Vagina (tissue), 2 donors: ENCODE measurements at regions not wholly inside any gene's neighbourhood (a gene's known extent, or its start where the extent isn't known, plus 50 kb on each side); places are given as distances from the start of the nearest gene placed in this dataset.

ENCODE experiments used
- DNase-seq, 2 donors: peaks; one replicate each; pipeline ENCODE4 v3.0.0-alpha.2; 2017; ENCODE audit errors: extremely low spot score in 2 of 2
- H3K27ac ChIP-seq: fragments of 200-600 bp; sonication (generic); one replicate; pipeline ENCODE4 v1.5.1; 2019
- H3K27me3 ChIP-seq: fragments of 200-600 bp; sonication (generic); one replicate; pipeline ENCODE4 v1.5.1; 2019
- H3K36me3 ChIP-seq, 2 donors: fragments of 200-600 bp; sonication (generic); one replicate each; pipeline ENCODE4 v1.5.1; 2017 to 2019
- H3K4me1 ChIP-seq: fragments of 200-600 bp; sonication (generic); one replicate; pipeline ENCODE4 v1.5.1; 2019
- H3K4me3 ChIP-seq, 2 donors: fragments of 200-600 bp; sonication (generic); 1 replicate in 1 of 2; 2 replicates in 1 of 2; pipeline ENCODE4 v1.5.1; 2016 to 2019
- H3K9me3 ChIP-seq: fragments of 200-600 bp; sonication (generic); one replicate; pipeline ENCODE4 v1.5.1; 2019
- POLR2A ChIP-seq, 2 donors: fragments of 450-650 bp; IDR thresholded peaks; one replicate each; pipeline ENCODE4 v1.6.1; 2017; ENCODE audit warnings: antibody characterized with exemption in 2 of 2, mild to moderate bottlenecking in 2 of 2, moderate library complexity in 2 of 2
- POLR2AphosphoS5 ChIP-seq, 2 donors: sonication (generic); formaldehyde crosslinking; IDR thresholded peaks; one replicate each; pipeline ENCODE4 v1.9.0; 2017; ENCODE audit warnings: antibody characterized with exemption in 2 of 2, mild to moderate bottlenecking in 2 of 2, low read depth in 1 of 2; ENCODE audit not compliant: insufficient read depth in 1 of 2
- intact Hi-C: fragments of 100-400 bp; cut with DNase I; formaldehyde crosslinking; loops from one replicate; pipeline ENCODE4 v1.15.1; 2023
- TF ChIP-seq, protein P1 (sequence below), 3 experiments: fragments of 450-650 bp in 2 of 3; fragments of 200-600 bp in 1 of 3; sonication (generic) in 1 of 3; IDR thresholded peaks; one replicate each; pipeline ENCODE4 v1.5.1; 2017 to 2019; ENCODE audit warnings: antibody characterized with exemption in 3 of 3, mild to moderate bottlenecking in 2 of 3, moderate library complexity in 2 of 3

DNA sequence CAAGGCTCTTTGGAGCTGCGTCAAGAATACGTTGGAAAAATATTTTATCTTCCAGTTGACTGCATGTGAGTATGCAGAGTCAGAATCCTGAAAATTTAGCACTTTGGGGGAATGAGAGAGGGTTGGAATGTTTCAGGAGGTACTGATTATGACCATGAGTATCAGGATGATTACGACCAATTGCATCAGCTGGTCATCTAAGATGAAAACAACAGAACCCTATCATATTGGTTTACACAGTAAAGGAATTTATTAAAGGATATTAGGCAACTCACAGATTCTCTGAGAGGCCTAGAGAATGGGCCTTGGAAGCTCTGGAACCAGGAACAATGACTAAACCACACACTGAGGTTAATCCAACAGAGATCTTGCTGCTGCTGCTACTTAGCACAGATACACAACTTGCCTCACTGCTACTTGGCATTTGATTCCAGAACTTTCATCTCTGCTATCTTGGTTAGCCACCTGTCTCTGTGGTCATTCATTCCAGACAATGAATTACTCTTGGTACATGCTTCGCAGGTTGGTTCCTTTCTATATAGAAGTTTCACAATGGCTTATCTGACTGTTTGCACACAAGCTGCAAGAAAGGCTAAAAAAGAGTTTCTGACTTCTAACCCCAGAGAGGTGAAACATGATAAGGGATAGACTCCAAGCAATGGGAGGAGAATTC, 68.0 kb upstream of the CTTNBP2 start:
- Histone ChIP-seq H3K27me3 (no peaks in the 10 kb centered on the region), H3K4me1 (no peaks in the 10 kb centered on the region), H3K27ac (no peak overlapping the region), H3K9me3 (no peaks in the 10 kb centered on the region), H3K4me3 (no peak overlapping the region), H3K36me3 (no peaks in the 10 kb centered on the region)
- no peak for DNase-seq
- no peak for TF ChIP-seq POLR2A (IDR thresholded peaks at IDR 0.05)
- TF ChIP-seq POLR2AphosphoS5 (IDR thresholded peaks at IDR 0.05; ENCODE audit: insufficient read depth in 1 of 2, low read depth in 1 of 2), result no peak
- TF ChIP-seq, protein P1, sequence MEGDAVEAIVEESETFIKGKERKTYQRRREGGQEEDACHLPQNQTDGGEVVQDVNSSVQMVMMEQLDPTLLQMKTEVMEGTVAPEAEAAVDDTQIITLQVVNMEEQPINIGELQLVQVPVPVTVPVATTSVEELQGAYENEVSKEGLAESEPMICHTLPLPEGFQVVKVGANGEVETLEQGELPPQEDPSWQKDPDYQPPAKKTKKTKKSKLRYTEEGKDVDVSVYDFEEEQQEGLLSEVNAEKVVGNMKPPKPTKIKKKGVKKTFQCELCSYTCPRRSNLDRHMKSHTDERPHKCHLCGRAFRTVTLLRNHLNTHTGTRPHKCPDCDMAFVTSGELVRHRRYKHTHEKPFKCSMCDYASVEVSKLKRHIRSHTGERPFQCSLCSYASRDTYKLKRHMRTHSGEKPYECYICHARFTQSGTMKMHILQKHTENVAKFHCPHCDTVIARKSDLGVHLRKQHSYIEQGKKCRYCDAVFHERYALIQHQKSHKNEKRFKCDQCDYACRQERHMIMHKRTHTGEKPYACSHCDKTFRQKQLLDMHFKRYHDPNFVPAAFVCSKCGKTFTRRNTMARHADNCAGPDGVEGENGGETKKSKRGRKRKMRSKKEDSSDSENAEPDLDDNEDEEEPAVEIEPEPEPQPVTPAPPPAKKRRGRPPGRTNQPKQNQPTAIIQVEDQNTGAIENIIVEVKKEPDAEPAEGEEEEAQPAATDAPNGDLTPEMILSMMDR (IDR thresholded peaks at IDR 0.05), result no peak
- intact Hi-C loops, result no loop called here

DNA sequence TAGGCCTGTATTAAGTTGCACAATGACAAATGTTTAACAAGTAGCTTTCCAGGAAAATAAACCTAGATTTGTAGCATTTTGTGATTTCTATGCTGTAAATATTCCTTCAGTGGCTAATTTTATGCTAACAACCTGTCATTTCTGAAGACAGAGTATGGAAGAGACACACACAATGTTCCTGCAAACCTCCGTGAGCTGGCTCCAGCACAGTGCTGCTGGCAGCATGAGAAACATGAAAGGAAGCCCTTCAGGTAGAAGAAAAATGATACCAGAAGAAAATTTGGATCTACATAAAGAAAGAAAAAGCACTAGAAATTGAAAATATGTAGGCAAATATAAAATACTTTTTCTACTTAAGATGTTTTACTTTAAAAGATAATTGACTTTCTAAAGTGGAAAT, 69.5 kb upstream of the CTTNBP2 start:
- no peak overlapping the region for H3K27ac ChIP-seq
- intact Hi-C loops, result no loop called here
- no peaks in the 10 kb centered on the region for H3K27me3 ChIP-seq
- DNase-seq, result no peak
- H3K36me3 ChIP-seq, result no peaks in the 10 kb centered on the region
- no peak for TF ChIP-seq POLR2AphosphoS5 (IDR thresholded peaks at IDR 0.05; ENCODE audit: insufficient read depth in 1 of 2, low read depth in 1 of 2)
- no peak for TF ChIP-seq POLR2A (IDR thresholded peaks at IDR 0.05)
- no peaks in the 10 kb centered on the region for H3K9me3 ChIP-seq
- H3K4me3 ChIP-seq, result no peak overlapping the region
- no peaks in the 10 kb centered on the region for H3K4me1 ChIP-seq

DNA sequence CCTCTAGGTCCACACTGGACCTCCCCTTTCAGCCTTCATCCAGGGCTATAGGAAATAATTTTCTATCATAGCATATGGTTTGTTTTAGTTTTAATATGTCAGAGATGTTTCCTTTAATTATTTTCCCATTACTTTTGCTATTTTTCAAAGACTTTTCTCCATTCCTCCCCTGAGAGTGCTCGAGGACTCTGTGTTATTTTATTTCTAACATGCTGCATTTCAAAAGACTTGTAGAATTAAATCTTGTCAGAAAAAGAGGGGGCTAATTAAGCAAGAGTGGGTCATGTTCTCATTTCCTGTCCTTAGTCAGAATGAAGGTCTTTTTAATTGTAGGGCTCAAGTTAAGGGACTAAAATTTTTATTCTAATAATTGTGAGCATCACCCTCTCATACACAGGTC, 71.6 kb upstream of the CTTNBP2 start:
- no peaks in the 10 kb centered on the region for H3K4me1 ChIP-seq
- no peaks in the 10 kb centered on the region for H3K36me3 ChIP-seq
- H3K9me3 ChIP-seq, result no peaks in the 10 kb centered on the region
- no peak for DNase-seq
- no peaks in the 10 kb centered on the region for H3K27me3 ChIP-seq
- no peak overlapping the region for H3K27ac ChIP-seq
- no peak for TF ChIP-seq POLR2A (IDR thresholded peaks at IDR 0.05)
- TF ChIP-seq, protein P1 (IDR thresholded peaks at IDR 0.05), result no peak
- TF ChIP-seq POLR2AphosphoS5 (IDR thresholded peaks at IDR 0.05; ENCODE audit: insufficient read depth in 1 of 2, low read depth in 1 of 2), result no peak
- no peak overlapping the region for H3K4me3 ChIP-seq
- intact Hi-C loops, result no loop called here

DNA sequence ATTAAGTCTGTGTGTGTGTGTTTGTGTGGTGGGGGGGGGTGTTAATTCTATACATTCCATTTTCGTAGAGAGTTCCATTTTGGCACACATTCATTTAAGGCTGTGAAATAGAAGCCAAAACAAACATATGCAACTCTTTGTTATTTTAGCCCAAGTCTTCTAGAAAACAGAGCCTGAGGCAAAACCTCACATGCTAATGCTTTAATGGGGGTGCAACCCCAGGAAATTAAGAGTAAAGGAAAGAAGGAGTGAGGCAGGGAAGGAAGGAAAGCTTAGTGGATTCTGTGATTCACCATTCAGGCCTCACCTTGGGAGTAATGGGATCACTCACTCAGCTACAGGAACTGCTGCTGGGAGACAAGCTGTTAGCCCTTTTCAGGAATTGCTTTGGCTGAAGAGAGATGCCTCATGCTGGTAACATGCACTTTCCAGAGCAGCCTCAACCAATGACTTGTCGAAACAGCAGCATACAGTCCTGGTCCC, 73.0 kb upstream of the CTTNBP2 start:
- Histone ChIP-seq H3K27ac (no peak overlapping the region), H3K4me3 (no peak overlapping the region), H3K9me3 (no peaks in the 10 kb centered on the region), H3K36me3 (no peaks in the 10 kb centered on the region), H3K4me1 (no peaks in the 10 kb centered on the region), H3K27me3 (no peaks in the 10 kb centered on the region)
- intact Hi-C loops, result no loop called here
- DNase-seq, result no peak
- TF ChIP-seq, protein P1 (IDR thresholded peaks at IDR 0.05), result no peak
- TF ChIP-seq POLR2A (IDR thresholded peaks at IDR 0.05) (no peak), POLR2AphosphoS5 (IDR thresholded peaks at IDR 0.05; ENCODE audit: insufficient read depth in 1 of 2, low read depth in 1 of 2) (no peak)

DNA sequence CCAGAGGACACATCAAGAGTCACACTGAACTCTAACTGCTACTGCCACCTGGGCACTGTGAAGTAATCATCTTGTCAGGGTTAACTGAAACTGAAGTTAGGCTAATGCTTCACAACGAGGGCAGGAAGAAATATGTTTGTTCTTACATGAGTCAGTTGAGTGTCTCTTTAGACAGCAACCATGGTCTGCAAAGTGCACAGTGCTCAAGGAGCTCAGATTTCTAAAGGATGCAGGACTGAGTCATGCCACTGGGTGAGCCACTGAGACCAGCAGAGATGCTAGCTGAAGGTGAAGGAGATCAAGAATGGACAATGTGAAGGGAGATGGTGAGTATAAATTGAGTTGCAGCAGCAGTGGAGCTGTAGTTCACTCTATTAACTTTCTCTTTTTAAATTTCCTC, 76.0 kb upstream of the CTTNBP2 start:
- Histone ChIP-seq H3K4me1 (no peaks in the 10 kb centered on the region), H3K27ac (no peak overlapping the region), H3K9me3 (no peaks in the 10 kb centered on the region), H3K4me3 (no peak overlapping the region), H3K27me3 (no peaks in the 10 kb centered on the region), H3K36me3 (no peaks in the 10 kb centered on the region)
- TF ChIP-seq POLR2AphosphoS5 (IDR thresholded peaks at IDR 0.05; ENCODE audit: insufficient read depth in 1 of 2, low read depth in 1 of 2) (no peak), POLR2A (IDR thresholded peaks at IDR 0.05) (no peak)
- TF ChIP-seq, protein P1 (IDR thresholded peaks at IDR 0.05), result no peak
- intact Hi-C loops, result no loop called here
- DNase-seq, result no peak
